Activated effector memory CD4-positive, alpha-beta T cell treated with Interleukin-2 at 50 U/mL for 16 hours (primary cell): ENCODE measurements at regions not wholly inside any gene's neighbourhood (a gene's known extent, or its start where the extent isn't known, plus 50 kb on each side); places are given as distances from the start of the nearest gene placed in this dataset.
"Not testable (repeated sequence)": the region's sequence is repeated elsewhere in the genome, so short reads cannot be mapped to it uniquely, and the experiment has no call there.

Source experiments
- DNase-seq: peaks from one replicate; pipeline ENCODE4 v3.0.0-alpha.2; 2020

GRCh38 chr3:110646055-110646454 lies 425.6 kb upstream of the NECTIN3 start:
- no peak for DNase-seq

- DNase-seq: no peak
Measured at GRCh38 chr3:110646496-110646895, 425.1 kb upstream of the NECTIN3 start.

GRCh38 chr3:110647586-110647985 lies 424.0 kb upstream of the NECTIN3 start:
- no peak for DNase-seq

- no peak for DNase-seq
Measured at GRCh38 chr3:110650741-110651140, 420.9 kb upstream of the NECTIN3 start.

- no peak for DNase-seq
Measured at GRCh38 chr3:110654843-110655502, 416.6 kb upstream of the NECTIN3 start.

- DNase-seq: no peak
Measured at GRCh38 chr3:110656394-110657025, 415.1 kb upstream of the NECTIN3 start.

GRCh38 chr3:110664148-110664547 lies 407.5 kb upstream of the NECTIN3 start:
- no peak for DNase-seq

- DNase-seq: no peak
Measured at GRCh38 chr3:110666495-110666894, 405.1 kb upstream of the NECTIN3 start.

GRCh38 chr3:110667216-110667615 lies 404.4 kb upstream of the NECTIN3 start:
- no peak for DNase-seq

- no peak for DNase-seq
Measured at GRCh38 chr3:110670407-110670806, 401.2 kb upstream of the NECTIN3 start.

GRCh38 chr3:110677506-110677905 lies 394.1 kb upstream of the NECTIN3 start:
- DNase-seq: no peak

GRCh38 chr3:110679285-110679684 lies 392.3 kb upstream of the NECTIN3 start:
- DNase-seq: no peak

- no peak for DNase-seq
Measured at GRCh38 chr3:110680450-110680849, 391.2 kb upstream of the NECTIN3 start.

- DNase-seq: no peak
Measured at GRCh38 chr3:110684466-110684865, 387.1 kb upstream of the NECTIN3 start.

GRCh38 chr3:110685630-110686029 lies 386.0 kb upstream of the NECTIN3 start:
- no peak for DNase-seq

GRCh38 chr3:110686701-110687100 lies 384.9 kb upstream of the NECTIN3 start:
- DNase-seq: no peak

GRCh38 chr3:110687138-110687537 lies 384.5 kb upstream of the NECTIN3 start:
- no peak for DNase-seq

GRCh38 chr3:110697961-110698360 lies 373.7 kb upstream of the NECTIN3 start:
- DNase-seq: no peak

GRCh38 chr3:110704332-110704731 lies 367.3 kb upstream of the NECTIN3 start:
- DNase-seq: not testable (repeated sequence)

GRCh38 chr3:110708156-110708555 lies 363.5 kb upstream of the NECTIN3 start:
- DNase-seq: no peak

GRCh38 chr3:110710156-110710555 lies 361.5 kb upstream of the NECTIN3 start:
- DNase-seq: no peak

- DNase-seq: no peak
Measured at GRCh38 chr3:110710603-110711002, 361.0 kb upstream of the NECTIN3 start.

GRCh38 chr3:110711130-110711832 lies 360.3 kb upstream of the NECTIN3 start:
- no peak for DNase-seq

- no peak for DNase-seq
Measured at GRCh38 chr3:110711851-110712516, 359.6 kb upstream of the NECTIN3 start.
